Lower leg skin (tissue), 3 donors: ENCODE measurements at regions not wholly inside any gene's neighbourhood (a gene's known extent, or its start where the extent isn't known, plus 50 kb on each side); places are given as distances from the start of the nearest gene placed in this dataset.

Experiments
- CTCF ChIP-seq, 3 donors: fragments of 450-650 bp; IDR thresholded peaks; one replicate each; pipeline ENCODE4 v1.5.1; 2016; ENCODE audit warnings: antibody characterized with exemption in 3 of 3, mild to moderate bottlenecking in 3 of 3, moderate library complexity in 2 of 3
- POLR2A ChIP-seq, 2 donors: fragments of 450-650 bp; IDR thresholded peaks; one replicate each; pipeline ENCODE4 v1.6.1; 2016 to 2017; ENCODE audit warnings: antibody characterized with exemption in 2 of 2, mild to moderate bottlenecking in 1 of 2, moderate library complexity in 1 of 2

DNA sequence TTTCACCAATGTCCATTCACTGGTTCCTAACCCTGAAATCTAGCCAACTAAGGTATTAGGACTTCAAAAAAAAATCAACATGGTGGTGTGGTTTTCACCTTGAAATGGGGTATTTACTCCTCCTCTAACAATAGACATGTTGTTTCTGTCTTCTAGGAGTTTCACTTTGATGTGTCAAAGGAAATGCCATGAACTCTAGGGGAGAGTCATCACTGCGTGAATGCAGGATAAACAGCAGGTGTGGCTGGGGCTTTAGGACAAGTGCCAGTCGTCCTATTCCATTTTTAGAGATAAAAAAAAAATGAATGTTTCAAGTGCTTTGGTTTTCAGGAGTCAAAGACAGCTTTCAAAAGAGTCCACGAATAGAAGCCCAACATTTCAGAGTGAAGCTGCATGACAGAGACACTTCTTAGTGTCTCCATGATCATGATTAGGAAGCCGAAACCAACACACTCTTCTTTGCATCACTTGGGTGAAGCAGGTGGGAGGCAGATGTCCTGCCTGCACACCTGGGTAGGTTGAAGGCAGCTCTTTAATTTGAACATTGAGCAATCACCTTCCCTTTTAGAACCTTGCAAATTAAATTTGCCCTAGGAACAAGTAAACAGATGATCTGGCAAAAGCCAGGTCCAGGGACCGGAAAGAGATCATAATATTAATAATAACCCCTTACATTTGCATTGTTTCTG lies 328.5 kb upstream of the PRDM1 start:
- no peak for TF ChIP-seq CTCF (IDR thresholded peaks at IDR 0.05)
- no peak for TF ChIP-seq POLR2A (IDR thresholded peaks at IDR 0.05)
